ENCODE measurements at regions not wholly inside any gene's neighbourhood (a gene's known extent, or its start where the extent isn't known, plus 50 kb on each side); places are given as distances from the start of the nearest gene placed in this dataset.
A peak's percentile ranks its signal among the peaks of the same experiment; 100 is the strongest.

DNA sequence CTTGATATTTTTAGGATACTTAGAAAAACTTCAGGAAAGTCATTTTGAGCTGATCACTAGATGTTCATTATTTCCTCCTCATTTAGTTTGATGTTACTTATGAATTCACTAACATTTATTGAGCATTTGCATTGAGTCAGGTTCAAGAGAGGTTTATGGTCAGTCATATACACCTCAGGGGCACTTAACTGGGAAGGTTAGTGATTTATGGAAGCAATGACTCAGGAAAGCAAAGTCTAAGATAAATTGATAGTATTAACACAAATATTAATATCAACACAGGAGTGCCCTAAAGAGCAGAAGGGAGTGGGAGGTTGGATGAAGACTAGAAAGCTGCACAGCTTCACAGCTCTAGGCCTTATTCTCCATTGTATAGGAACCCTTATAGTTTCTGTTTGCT lies 177.0 kb upstream of the TNFAIP3 start:
- no peak for DNase-seq (ENCODE audit: low spot score)

DNA sequence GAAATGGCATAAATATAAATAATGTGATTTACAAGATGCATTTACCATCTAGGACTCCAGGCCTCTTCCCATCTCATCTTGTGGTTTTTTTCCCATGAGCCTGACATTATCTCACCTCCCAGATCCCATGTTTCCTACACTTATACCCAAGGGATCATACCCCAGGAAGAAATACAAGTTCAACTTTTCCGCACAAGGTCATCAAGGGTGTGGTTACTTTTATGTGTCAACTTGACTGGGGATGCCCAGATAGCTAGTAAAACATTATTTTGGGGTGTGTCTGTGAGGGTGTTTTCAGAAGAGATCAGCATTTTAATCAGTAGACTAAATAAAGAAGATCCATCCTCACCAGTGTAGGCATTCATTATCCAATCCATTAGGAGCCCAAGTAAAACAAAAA lies 176.3 kb upstream of the TNFAIP3 start:
- no peak for DNase-seq (ENCODE audit: low spot score)

GRCh38 chr6:137692308-137692707 lies 174.8 kb upstream of the TNFAIP3 start:
- DNase-seq (ENCODE audit: low spot score): no peak

- DNase-seq (ENCODE audit: low spot score): no peak
Measured at GRCh38 chr6:137692806-137693205, 174.3 kb upstream of the TNFAIP3 start.

DNA sequence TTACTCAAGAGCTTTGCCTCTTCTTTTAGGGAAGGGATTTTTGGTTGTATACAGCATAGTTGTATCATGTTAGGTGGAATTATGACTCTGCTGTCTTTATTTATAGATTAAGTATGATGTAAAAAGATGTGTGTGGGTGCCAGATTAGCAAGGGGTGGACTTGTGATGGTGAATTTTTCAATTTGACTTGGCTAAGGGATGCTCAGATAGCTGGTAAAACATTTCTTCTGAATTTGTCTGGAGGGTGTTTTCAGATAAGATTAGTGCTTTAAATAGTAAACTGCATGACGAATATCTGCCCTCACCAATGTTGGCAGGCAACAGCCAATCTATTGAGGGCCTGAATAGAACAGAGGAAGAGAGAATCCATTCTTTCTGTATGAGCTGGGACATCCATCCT lies 173.3 kb upstream of the TNFAIP3 start:
- no peak for DNase-seq (ENCODE audit: low spot score)

GRCh38 chr6:137696765-137697164 lies 170.3 kb upstream of the TNFAIP3 start:
- DNase-seq (ENCODE audit: low spot score): no peak

GRCh38 chr6:137697267-137697938 lies 169.7 kb upstream of the TNFAIP3 start:
- DNase-seq (ENCODE audit: low spot score): peak; percentile 55

GRCh38 chr6:137698636-137699030 lies 168.4 kb upstream of the TNFAIP3 start:
- DNase-seq (ENCODE audit: low spot score): no peak

GRCh38 chr6:137699031-137699683 lies 167.9 kb upstream of the TNFAIP3 start:
- no peak for DNase-seq (ENCODE audit: low spot score)

- no peak for DNase-seq (ENCODE audit: low spot score)
Measured at GRCh38 chr6:137700161-137700560, 166.9 kb upstream of the TNFAIP3 start.

- no peak for DNase-seq (ENCODE audit: low spot score)
Measured at GRCh38 chr6:137700751-137701477, 166.1 kb upstream of the TNFAIP3 start.

DNA sequence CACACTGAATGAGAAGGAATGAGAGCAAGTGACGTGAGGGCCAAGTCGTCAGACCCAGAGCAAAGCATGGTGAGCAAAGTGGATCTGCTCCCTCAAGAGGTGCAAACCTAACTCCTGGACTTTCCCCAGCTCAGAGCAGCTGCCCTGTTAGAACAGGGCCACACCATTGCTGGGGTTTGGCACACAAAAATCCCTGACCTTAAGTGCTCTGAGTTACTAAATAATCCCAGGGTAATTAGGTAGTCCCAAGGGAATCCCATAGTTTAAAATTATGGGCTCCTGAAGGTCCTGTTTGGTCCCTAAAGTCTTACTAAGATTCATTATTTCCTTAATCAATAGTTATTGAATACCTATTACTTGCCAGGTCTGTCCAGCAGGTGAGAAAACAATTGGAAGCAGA lies 165.1 kb upstream of the TNFAIP3 start:
- DNase-seq (ENCODE audit: low spot score): no peak

- no peak for DNase-seq (ENCODE audit: low spot score)
Measured at GRCh38 chr6:137702791-137703424, 164.2 kb upstream of the TNFAIP3 start.

GRCh38 chr6:137704802-137705159 lies 162.3 kb upstream of the TNFAIP3 start:
- no peak for DNase-seq (ENCODE audit: low spot score)

DNA sequence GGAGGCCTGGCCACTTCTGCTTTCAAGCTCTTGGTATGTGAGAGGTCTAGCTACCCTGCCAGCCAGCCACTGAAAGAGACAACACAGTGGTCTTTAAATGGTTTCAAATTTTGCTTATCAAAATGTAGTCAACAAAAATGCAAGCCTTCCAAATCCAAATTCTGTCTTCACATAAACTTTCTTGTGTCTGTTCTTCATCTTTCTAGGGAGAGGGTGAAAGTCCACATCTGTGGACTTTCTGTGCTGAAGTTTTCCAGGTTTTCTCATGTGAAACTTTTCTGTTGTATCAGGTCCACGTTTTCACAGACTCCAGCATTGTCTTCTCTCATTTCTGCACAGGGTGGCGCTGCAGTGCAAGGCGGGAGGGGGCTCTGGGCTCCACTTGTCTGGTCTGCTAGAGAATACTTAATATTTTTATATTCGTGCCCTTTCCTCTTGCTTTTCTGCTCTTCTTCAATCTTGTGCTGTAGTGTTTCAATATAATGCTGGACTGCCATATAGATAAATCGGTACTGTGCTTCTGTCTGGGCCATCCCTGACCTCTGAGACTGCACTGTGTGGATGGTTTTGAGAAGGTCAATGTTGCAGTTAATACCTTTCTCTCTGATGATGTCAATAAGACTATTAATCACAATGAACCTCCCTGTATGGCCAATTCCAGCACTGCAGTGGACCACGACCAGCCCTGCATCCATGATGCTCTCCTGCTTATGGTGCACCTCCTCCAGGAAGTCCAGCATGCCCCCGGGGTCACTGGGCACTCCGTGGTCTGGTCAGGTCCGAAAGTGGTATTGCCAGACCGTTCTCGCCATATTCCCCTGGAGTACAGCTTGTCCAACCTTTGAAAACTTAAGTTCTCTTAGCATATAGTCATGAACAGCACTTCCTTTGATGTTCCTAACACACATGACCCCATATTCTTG lies 161.6 kb upstream of the TNFAIP3 start:
- DNase-seq (ENCODE audit: low spot score): peak; percentile 68

DNA sequence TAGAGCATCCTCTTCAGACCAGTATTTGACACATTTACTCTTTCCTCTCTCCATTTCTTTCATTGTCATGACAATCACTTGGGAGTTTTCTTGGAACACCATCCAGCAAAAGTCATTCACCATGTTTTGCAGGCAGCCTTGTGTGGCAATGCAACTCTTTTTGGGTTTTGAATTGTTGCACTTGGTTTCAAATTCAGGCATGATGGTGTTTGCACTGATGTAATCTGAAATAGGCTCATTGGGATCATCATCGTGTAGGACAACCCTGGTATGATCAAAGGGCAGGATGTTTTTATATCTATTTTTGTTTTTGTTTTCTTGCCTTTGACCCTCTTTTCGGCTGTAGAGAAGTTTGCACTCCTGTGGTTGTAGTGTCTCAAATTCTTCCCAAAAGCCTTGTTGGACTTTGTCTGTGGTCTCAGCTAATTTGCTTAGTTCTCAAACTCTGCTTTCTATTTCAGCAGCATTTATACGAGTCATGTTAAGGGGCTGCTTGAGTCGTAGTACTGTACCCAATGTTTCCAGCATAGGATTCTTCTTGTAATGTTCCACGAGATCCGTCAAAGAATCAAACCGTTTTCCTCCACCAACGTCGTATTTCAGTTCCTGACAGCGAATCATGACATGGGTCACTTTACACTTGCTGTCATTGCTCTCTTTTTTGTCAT lies 160.8 kb upstream of the TNFAIP3 start:
- no peak for DNase-seq (ENCODE audit: low spot score)

DNA sequence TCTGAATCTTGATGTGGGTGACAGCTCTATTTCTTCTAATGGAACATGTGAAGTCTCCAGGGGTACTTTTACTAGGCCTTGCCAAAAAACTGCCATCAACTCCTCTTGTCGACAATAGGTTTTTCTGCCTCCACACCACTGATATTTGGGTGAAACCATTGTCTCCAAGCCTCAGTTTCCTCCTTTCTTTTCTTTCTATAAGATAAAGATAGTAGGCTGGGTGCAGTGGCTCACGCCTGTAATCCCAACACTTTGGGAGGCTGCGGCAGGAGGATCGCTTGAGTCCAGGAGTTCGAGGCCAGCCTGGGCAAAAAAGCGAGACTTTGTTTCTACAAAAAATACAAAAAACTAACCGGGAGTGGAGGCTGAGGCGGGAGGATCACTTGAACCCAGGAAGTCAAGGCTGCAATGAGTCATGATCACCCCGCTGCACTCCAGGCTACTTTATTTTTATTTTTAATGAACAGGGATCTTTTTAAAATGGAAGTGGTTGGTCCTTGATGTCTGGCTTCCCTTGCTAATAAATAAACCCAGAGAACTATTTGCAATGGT lies 159.9 kb upstream of the TNFAIP3 start:
- DNase-seq (ENCODE audit: low spot score): no peak

DNA sequence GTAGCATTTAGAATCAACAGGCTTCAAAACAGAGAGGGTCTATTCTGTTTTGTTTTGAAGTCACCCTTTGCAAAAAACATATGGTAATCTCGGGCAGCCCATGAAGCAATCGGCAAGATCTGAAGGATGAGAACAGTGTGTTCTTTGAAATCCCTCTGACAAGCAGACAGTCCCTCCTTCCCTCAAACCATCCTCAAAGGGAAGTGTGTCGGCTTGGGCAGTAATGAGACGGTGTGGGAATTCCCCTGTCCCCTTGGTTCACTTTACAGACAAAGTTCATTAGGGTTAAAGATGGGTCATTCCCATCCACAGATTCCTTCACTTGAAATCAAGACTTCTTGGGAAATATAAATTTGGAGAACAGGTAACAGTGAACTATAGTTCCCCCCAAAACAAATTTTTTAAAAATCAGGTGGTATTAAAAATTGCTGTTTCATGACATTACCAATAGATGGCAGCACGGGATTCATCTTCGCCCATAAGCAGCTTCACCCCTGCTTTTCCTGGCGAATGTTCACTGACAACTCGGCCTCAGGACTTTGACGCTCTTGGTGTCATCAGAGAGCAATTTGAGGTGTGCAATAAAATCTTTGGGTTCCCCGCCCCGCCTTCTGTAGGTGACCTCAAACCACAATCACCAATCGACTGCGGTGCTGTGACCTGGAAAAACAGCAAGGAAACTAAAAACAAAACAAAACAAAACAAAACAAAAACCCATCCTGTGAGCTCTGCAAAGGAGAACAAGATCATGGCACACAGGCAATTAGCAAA lies 159.3 kb upstream of the TNFAIP3 start:
- peak; percentile 69 for DNase-seq (ENCODE audit: low spot score)

GRCh38 chr6:137708481-137708880 lies 158.6 kb upstream of the TNFAIP3 start:
- DNase-seq (ENCODE audit: low spot score): no peak
